Mesothelial cell of epicardium (in vitro differentiated cells): ENCODE measurements at regions not wholly inside any gene's neighbourhood (a gene's known extent, or its start where the extent isn't known, plus 50 kb on each side); places are given as distances from the start of the nearest gene placed in this dataset.

Experiments
- DNase-seq, 2 experiments: peaks; one replicate each; pipeline ENCODE4 v3.0.0; 2021; ENCODE audit warnings: low spot score in 2 of 2; ENCODE audit not compliant: unreplicated experiment in 2 of 2
- H3K27ac Mint-ChIP-seq: 2 replicates; pipeline ENCODE4 v1.8.0; 2021; ENCODE audit warnings: mixed read lengths
- H3K27me3 Mint-ChIP-seq: 2 replicates; pipeline ENCODE4 v1.8.0; 2021; ENCODE audit warnings: low read depth, mixed read lengths
- H3K36me3 Mint-ChIP-seq: 2 replicates; pipeline ENCODE4 v1.8.0; 2021; ENCODE audit warnings: mixed read lengths
- H3K4me1 Mint-ChIP-seq: 2 replicates; pipeline ENCODE4 v1.8.0; 2021; ENCODE audit warnings: mixed read lengths
- H3K4me3 Mint-ChIP-seq: 2 replicates; pipeline ENCODE4 v1.8.0; 2021; ENCODE audit warnings: mild to moderate bottlenecking, moderate library complexity, mixed read lengths
- H3K9me3 Mint-ChIP-seq: 2 replicates; pipeline ENCODE4 v1.8.0; 2021; ENCODE audit warnings: mixed read lengths
- CTCF ChIP-seq: fragments of 200-600 bp; sonication (generic); IDR thresholded peaks from one replicate; pipeline ENCODE4 v1.5.0; 2021; ENCODE audit warnings: antibody characterized with exemption; ENCODE audit not compliant: unreplicated experiment

- H3K9me3 Mint-ChIP-seq = peaks cover 31% of the 10 kb centered on the region
- no peaks in the 10 kb centered on the region for H3K4me1 Mint-ChIP-seq
- no peak for DNase-seq
- no peak overlapping the region for H3K4me3 Mint-ChIP-seq
- no peaks in the 10 kb centered on the region for H3K27me3 Mint-ChIP-seq
- no peak overlapping the region for H3K27ac Mint-ChIP-seq
- peaks cover 8% of the 10 kb centered on the region for H3K36me3 Mint-ChIP-seq
- no peak for TF ChIP-seq CTCF
These were observed 1442.9 kb downstream of the SLITRK1 start for GRCh38 chr13:82439159-82439904.

GRCh38 chr13:82438320-82438719, 1444.0 kb downstream of the SLITRK1 start:
- no peak for DNase-seq
- no peak for TF ChIP-seq CTCF
- peaks cover 8% of the 10 kb centered on the region for H3K36me3 Mint-ChIP-seq

DNA sequence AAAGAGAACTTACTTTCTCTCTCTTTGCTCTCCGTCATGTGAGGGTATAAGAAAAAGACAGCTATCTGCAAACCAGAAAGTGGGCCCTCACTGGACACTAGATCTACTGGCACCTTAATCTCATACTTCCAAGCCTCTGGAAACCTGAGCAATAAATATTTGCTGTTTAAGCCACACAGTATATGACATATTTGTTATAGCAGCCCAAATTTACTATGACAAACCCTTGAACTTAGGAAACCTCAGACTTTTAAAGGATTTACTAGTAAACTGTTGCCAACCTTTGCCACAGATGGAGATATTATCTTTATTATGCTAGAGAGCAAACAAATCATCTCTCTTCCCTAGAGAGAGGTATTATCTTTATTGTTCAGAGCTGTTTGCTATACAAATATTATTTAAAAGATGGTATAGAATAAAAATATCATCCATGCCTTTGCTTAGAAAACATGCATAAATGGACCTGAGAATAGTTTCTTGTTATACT, 1446.1 kb downstream of the SLITRK1 start:
- H3K36me3 Mint-ChIP-seq = peaks cover 8% of the 10 kb centered on the region
- H3K27ac Mint-ChIP-seq = no peak overlapping the region
- DNase-seq = no peak
- H3K27me3 Mint-ChIP-seq = no peaks in the 10 kb centered on the region
- H3K9me3 Mint-ChIP-seq = peaks cover 31% of the 10 kb centered on the region
- H3K4me3 Mint-ChIP-seq = no peak overlapping the region
- no peaks in the 10 kb centered on the region for H3K4me1 Mint-ChIP-seq
- TF ChIP-seq CTCF = no peak

More at GRCh38 chr13:82438320-82438719, 1444.0 kb downstream of the SLITRK1 start:
- Mint-ChIP-seq H3K4me3 (no peak overlapping the region), H3K27ac (no peak overlapping the region), H3K9me3 (peaks cover 31% of the 10 kb centered on the region), H3K27me3 (no peaks in the 10 kb centered on the region), H3K4me1 (no peaks in the 10 kb centered on the region)

- Mint-ChIP-seq H3K27ac (no peak overlapping the region), H3K9me3 (peaks cover 14% of the 10 kb centered on the region), H3K36me3 (peaks cover 5% of the 10 kb centered on the region), H3K4me3 (no peak overlapping the region), H3K4me1 (no peaks in the 10 kb centered on the region), H3K27me3 (no peaks in the 10 kb centered on the region)
- no peak for DNase-seq
- no peak for TF ChIP-seq CTCF
These were observed 1449.3 kb downstream of the SLITRK1 start for GRCh38 chr13:82432949-82433348.

GRCh38 chr13:82412749-82413148, 1469.5 kb downstream of the SLITRK1 start:
- Mint-ChIP-seq H3K9me3 (no peaks in the 10 kb centered on the region), H3K27ac (no peak overlapping the region), H3K4me3 (no peak overlapping the region), H3K27me3 (no peaks in the 10 kb centered on the region), H3K36me3 (no peaks in the 10 kb centered on the region), H3K4me1 (peaks cover 3% of the 10 kb centered on the region)
- no peak for TF ChIP-seq CTCF
- no peak for DNase-seq
